ENCODE measurements at regions not wholly inside any gene's neighbourhood (a gene's known extent, or its start where the extent isn't known, plus 50 kb on each side); places are given as distances from the start of the nearest gene placed in this dataset.
"Not testable (repeated sequence)": the region's sequence is repeated elsewhere in the genome, so short reads cannot be mapped to it uniquely, and the experiment has no call there.

DNA sequence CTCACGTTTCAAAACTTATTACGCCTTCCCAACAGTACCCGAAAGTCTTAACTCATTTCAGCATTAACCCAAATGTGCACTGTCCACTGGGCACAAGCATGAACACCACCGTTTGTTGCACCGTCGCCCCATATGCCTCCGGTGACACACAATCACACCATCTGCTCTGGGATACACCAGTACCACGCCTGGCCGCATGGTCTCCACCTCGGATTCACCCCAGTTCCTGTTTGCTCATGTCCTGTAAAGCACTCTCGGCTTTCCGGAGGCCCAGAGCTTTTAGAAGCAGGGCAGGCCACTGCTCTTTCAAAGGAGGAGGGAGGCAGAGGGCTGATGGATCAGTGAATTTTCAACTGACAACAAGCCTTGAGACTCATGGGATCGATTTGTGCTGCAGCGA lies 1570.0 kb upstream of the DEFB115 start:
- POLR2A ChIA-PET, result no interaction called here
- H3K27ac Mint-ChIP-seq, result no peak overlapping the region
- H3K36me3 Mint-ChIP-seq (ENCODE audit: low read depth), result peaks cover 5% of the 10 kb centered on the region
- no peaks in the 10 kb centered on the region for H3K4me1 Mint-ChIP-seq
- CTCF ChIA-PET, result no interaction called here
- peaks cover 25% of the 10 kb centered on the region for H3K9me3 Mint-ChIP-seq
- no peaks in the 10 kb centered on the region for H3K27me3 Mint-ChIP-seq
- no peak overlapping the region for H3K4me3 Mint-ChIP-seq
- no peak for DNase-seq

- no peaks in the 10 kb centered on the region for H3K4me1 Mint-ChIP-seq
- no peaks in the 10 kb centered on the region for H3K27me3 Mint-ChIP-seq
- peaks cover 19% of the 10 kb centered on the region for H3K9me3 Mint-ChIP-seq
- ChIA-PET CTCF (no interaction called here), POLR2A (no interaction called here)
- DNase-seq, result peak; percentile 44
- H3K36me3 Mint-ChIP-seq (ENCODE audit: low read depth), result peaks cover 5% of the 10 kb centered on the region
- H3K27ac Mint-ChIP-seq, result no peak overlapping the region
- no peak overlapping the region for H3K4me3 Mint-ChIP-seq
Measured at GRCh38 chr20:29689411-29690225, 1567.8 kb upstream of the DEFB115 start.

DNA sequence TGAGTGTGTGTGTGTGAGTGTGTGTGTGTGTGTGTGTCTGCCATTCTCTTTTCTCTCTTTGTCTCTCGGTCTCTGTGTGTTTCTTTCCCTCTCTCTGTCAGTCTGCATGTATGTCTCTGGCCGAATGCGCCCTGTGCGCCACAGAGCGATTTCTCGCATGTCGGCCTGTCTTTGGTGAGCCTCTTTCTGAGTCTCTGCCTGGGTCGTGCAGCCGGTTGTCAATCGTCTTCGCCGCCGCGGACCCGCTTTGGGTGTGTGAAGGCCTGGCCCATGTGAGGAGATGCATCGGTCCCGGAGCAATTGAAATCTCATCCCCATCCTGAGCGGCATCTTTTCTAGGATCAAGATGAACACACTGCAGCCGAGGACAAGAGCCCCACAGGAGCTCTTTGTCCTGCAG lies 1567.2 kb upstream of the DEFB115 start:
- POLR2A ChIA-PET, result no interaction called here
- CTCF ChIA-PET, result no interaction called here
- peaks cover 19% of the 10 kb centered on the region for H3K9me3 Mint-ChIP-seq
- DNase-seq, result no peak
- H3K27ac Mint-ChIP-seq, result no peak overlapping the region
- H3K4me3 Mint-ChIP-seq, result no peak overlapping the region
- H3K36me3 Mint-ChIP-seq (ENCODE audit: low read depth), result peaks cover 5% of the 10 kb centered on the region
- no peaks in the 10 kb centered on the region for H3K27me3 Mint-ChIP-seq
- no peaks in the 10 kb centered on the region for H3K4me1 Mint-ChIP-seq

GRCh38 chr20:29740601-29740950 lies 1516.9 kb upstream of the DEFB115 start:
- Mint-ChIP-seq H3K9me3 (peaks cover 15% of the 10 kb centered on the region), H3K27me3 (no peaks in the 10 kb centered on the region), H3K36me3 (ENCODE audit: low read depth) (peaks cover 6% of the 10 kb centered on the region), H3K27ac (no peak overlapping the region), H3K4me3 (no peak overlapping the region), H3K4me1 (no peaks in the 10 kb centered on the region)
- CTCF ChIA-PET, result no interaction called here
- no peak for DNase-seq
- POLR2A ChIA-PET, result no interaction called here

GRCh38 chr20:29740951-29741593 lies 1516.4 kb upstream of the DEFB115 start:
- Mint-ChIP-seq H3K4me1 (no peaks in the 10 kb centered on the region), H3K36me3 (ENCODE audit: low read depth) (peaks cover 6% of the 10 kb centered on the region), H3K9me3 (peaks cover 15% of the 10 kb centered on the region), H3K4me3 (no peak overlapping the region), H3K27me3 (no peaks in the 10 kb centered on the region), H3K27ac (no peak overlapping the region)
- DNase-seq, result no peak
- ChIA-PET POLR2A (no interaction called here), CTCF (no interaction called here)

GRCh38 chr20:29741594-29741893 lies 1515.9 kb upstream of the DEFB115 start:
- Mint-ChIP-seq H3K4me1 (no peaks in the 10 kb centered on the region), H3K9me3 (peaks cover 14% of the 10 kb centered on the region), H3K4me3 (no peak overlapping the region), H3K27me3 (no peaks in the 10 kb centered on the region), H3K36me3 (ENCODE audit: low read depth) (peaks cover 6% of the 10 kb centered on the region), H3K27ac (no peak overlapping the region)
- ChIA-PET POLR2A (no interaction called here), CTCF (no interaction called here)
- DNase-seq, result no peak

GRCh38 chr20:29741894-29742698 lies 1515.4 kb upstream of the DEFB115 start:
- Mint-ChIP-seq H3K27ac (no peak overlapping the region), H3K4me1 (no peaks in the 10 kb centered on the region), H3K4me3 (no peak overlapping the region), H3K9me3 (peaks cover 12% of the 10 kb centered on the region), H3K27me3 (no peaks in the 10 kb centered on the region), H3K36me3 (ENCODE audit: low read depth) (peaks cover 6% of the 10 kb centered on the region)
- ChIA-PET CTCF (no interaction called here), POLR2A (no interaction called here)
- no peak for DNase-seq

DNA sequence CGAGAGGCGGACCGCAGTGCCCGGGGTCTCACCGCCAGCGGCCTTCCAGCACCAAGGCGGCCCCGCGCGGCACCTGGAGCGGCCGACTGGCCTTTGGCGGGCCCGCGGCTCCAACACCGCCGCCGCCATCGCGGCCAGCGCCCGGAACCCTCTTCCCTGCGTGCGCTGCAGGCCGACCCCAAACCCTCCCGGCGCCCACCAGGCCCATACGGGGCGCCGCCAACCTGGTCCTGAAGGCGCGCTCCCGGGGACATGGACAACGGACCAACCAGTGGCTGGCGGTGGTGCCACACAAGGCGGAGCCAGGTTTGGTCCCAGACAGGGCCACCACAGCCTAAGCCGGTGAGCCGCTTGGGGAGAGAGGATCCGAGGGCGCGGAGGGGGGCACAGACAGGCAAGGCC lies 1514.8 kb upstream of the DEFB115 start:
- no peak overlapping the region for H3K27ac Mint-ChIP-seq
- no peak overlapping the region for H3K4me3 Mint-ChIP-seq
- POLR2A ChIA-PET, result no interaction called here
- CTCF ChIA-PET, result no interaction called here
- no peaks in the 10 kb centered on the region for H3K4me1 Mint-ChIP-seq
- no peak for DNase-seq
- no peaks in the 10 kb centered on the region for H3K27me3 Mint-ChIP-seq
- H3K9me3 Mint-ChIP-seq, result peaks cover 9% of the 10 kb centered on the region
- peaks cover 6% of the 10 kb centered on the region for H3K36me3 Mint-ChIP-seq (ENCODE audit: low read depth)

DNA sequence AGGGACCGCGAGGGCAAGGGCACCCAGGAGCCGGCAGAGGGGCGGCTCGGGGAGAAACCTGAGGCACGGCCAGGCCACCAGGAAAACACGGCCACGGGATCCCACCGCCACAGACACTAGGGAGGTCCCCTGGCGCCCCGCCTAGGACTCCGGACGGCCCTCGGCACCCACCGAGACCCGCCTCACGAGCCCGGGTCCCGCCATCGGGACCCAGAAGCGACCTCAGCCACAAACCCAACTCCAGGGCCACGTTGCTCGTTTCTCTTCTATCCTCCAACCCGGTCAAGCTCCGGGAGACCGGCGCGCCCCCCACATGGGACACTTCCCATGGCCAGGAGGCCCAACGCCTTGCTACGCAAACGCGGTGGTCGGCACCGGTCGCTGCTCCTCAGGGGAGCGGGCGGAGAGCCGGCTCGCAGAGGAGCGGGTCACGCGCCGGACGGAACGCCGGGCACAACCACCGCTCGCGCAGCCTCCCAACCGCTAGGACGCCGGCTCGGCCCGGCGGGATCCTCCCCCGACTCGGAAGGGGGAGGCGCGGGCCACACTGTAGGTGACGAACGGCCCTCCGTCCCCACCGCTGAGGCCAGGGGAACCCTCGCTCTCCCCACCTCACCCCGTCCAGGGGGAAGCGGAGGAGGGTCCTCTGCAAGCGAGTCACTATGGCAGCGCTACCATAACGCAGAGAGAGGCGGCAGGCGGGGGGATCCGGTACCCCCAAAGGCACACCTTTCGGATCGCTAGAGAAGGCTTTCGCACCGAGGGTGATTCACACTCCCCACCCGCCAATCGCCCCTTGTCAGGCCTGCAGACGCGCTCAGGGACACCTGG lies 1514.1 kb upstream of the DEFB115 start:
- Mint-ChIP-seq H3K27me3 (no peaks in the 10 kb centered on the region), H3K4me3 (no peak overlapping the region), H3K36me3 (ENCODE audit: low read depth) (peaks cover 6% of the 10 kb centered on the region), H3K27ac (no peak overlapping the region), H3K9me3 (peaks cover 9% of the 10 kb centered on the region), H3K4me1 (no peaks in the 10 kb centered on the region)
- CTCF ChIA-PET, result no interaction called here
- no peak for DNase-seq
- POLR2A ChIA-PET, result no interaction called here

- Mint-ChIP-seq H3K4me3 (no peak overlapping the region), H3K27ac (no peak overlapping the region), H3K4me1 (no peaks in the 10 kb centered on the region), H3K27me3 (no peaks in the 10 kb centered on the region), H3K9me3 (peaks cover 7% of the 10 kb centered on the region), H3K36me3 (ENCODE audit: low read depth) (peaks cover 6% of the 10 kb centered on the region)
- ChIA-PET CTCF (no interaction called here), POLR2A (no interaction called here)
- no peak for DNase-seq
Measured at GRCh38 chr20:29744071-29744470, 1513.4 kb upstream of the DEFB115 start.

DNA sequence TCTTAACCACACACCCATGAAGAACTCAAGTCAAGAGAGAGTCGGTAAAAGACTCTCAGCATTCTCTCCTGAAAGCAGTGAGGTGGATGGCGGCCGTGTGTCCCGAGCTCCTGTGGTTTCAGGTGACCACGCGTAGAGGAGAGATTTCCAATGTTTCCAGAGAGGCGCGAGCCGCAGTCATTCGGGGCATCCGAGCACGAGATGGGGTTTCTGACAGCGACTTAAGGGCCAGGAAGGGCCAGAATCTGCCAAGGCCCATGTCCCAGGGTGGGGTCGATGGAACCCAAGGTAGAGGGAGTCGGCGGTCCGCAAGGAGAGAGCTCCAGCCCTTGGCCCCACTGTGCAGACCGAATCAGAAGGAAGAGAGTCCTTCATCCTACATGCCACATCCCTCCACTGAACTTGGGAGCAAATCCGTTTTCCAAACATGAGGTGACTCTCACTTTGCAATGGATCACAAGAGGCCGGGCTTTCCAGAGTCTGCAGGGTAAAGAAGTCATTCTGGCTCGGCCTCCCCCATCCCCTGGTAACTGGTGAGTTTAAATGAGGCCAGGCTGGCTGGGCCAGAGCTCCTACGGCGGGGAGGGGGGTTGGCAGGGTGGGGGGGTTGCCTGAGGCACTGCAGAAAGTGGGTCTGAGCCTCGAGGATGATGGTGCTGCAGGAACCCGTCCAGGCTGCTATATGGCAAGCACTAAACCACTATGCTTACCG lies 1511.8 kb upstream of the DEFB115 start:
- H3K4me1 Mint-ChIP-seq; CTCF ChIA-PET; H3K36me3 Mint-ChIP-seq (ENCODE audit: low read depth); H3K27me3 Mint-ChIP-seq; POLR2A ChIA-PET; H3K27ac Mint-ChIP-seq; DNase-seq; H3K4me3 Mint-ChIP-seq; H3K9me3 Mint-ChIP-seq: not testable (repeated sequence)

- peaks cover 10% of the 10 kb centered on the region for H3K36me3 Mint-ChIP-seq (ENCODE audit: low read depth)
- no peak overlapping the region for H3K27ac Mint-ChIP-seq
- ChIA-PET CTCF (no interaction called here), POLR2A (no interaction called here)
- DNase-seq, result no peak
- peaks cover 24% of the 10 kb centered on the region for H3K4me1 Mint-ChIP-seq
- no peaks in the 10 kb centered on the region for H3K27me3 Mint-ChIP-seq
- no peak overlapping the region for H3K4me3 Mint-ChIP-seq
- H3K9me3 Mint-ChIP-seq, result peaks cover 27% of the 10 kb centered on the region
Measured at GRCh38 chr20:29750268-29750899, 1507.1 kb upstream of the DEFB115 start.
